HG02571 (cell line): ENCODE measurements at regions not wholly inside any gene's neighbourhood (a gene's known extent, or its start where the extent isn't known, plus 50 kb on each side); places are given as distances from the start of the nearest gene placed in this dataset.

Experiments
- ATAC-seq: cut with Tn5 transposase; IDR thresholded peaks from one replicate; pipeline ENCODE4 v1.9.1; 2021; ENCODE audit warnings: mild to moderate bottlenecking, moderate library complexity; ENCODE audit not compliant: unreplicated experiment

GRCh38 chr11:115848080-115848479, 343.9 kb upstream of the CADM1 start:
- ATAC-seq = no peak

DNA sequence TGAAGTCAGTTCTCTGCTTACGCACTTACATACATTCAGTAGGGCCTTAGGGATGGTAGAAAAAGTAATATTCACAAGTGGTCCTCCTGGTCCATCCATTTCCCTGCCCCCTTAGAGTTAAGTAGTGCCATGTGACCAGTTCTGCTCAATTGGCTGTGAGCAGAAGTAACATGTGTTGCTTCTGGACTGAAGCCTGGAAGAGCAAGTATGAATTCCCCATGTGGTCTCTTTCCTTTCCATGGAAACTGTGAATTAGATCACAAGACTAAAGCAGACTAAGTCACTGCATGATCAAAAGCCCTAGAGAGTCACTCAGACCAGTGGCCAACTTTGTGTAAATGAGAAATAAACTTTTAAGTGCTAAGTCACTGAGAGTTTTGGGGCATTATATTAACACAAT, 341.7 kb upstream of the CADM1 start:
- ATAC-seq = no peak

GRCh38 chr11:115843685-115844084, 339.5 kb upstream of the CADM1 start:
- ATAC-seq = no peak

GRCh38 chr11:115843111-115843510, 338.9 kb upstream of the CADM1 start:
- no peak for ATAC-seq

DNA sequence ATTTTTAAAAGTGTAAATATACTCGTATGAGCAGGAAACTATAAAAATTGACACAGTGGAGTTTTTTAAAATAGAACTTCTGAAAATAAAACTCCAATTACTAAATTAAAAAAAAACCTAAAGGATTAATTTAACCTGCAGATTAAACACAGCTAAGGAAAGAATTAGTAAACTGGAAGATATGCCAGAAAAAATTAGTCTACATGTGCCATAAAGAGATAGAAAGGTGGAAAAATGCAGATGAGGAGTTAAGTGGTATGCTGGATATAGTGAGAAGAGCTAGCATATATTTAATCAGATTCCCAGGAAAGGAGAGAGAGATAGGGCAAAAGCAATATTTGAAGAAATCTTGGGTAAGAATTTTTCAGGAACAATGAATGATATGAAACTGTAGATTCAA, 315.8 kb upstream of the CADM1 start:
- no peak for ATAC-seq

GRCh38 chr11:115819014-115819413, 314.8 kb upstream of the CADM1 start:
- ATAC-seq = no peak

- no peak for ATAC-seq
Measured at GRCh38 chr11:115817844-115818468, 313.7 kb upstream of the CADM1 start.

GRCh38 chr11:115808351-115808940, 304.2 kb upstream of the CADM1 start:
- no peak for ATAC-seq

DNA sequence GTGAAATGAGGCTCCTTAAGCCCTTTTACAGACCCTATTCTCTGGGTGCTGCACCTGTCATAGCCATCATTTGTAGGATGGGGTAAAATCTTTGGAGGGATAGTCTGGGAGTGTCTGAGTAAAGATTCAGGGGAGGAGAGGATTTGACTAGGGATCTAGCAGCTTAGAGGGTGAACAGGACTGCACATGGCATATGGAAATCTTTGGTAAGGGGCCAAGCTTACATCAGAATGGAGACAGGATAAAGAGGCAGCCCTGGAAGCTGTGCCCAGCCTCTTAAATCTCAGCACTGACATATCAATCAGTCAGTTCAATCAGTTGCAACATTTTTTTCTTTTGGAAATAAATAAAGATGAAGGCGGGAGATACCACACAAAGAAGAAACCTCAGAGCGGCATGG, 301.8 kb upstream of the CADM1 start:
- no peak for ATAC-seq

- no peak for ATAC-seq
Measured at GRCh38 chr11:115803073-115803740, 299.0 kb upstream of the CADM1 start.

DNA sequence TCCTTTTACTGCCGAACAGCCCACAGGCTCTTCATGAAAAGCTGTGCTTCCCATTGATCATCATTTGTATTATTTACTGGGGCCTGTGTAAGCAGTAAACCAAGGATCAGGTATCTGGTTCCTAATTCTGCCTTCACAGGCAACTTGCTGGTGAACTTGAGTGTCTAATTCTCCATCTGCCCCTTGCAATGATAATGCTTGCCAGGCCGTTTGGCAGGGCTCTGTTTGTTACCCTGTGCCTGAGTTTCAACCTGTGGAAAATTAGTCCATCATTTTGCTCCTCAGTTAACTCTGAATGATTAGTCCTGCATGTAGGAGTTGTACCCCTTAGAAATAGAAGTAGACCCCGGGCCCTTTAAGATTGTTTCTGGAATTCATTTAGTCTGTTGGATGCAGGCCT, 298.4 kb upstream of the CADM1 start:
- ATAC-seq = no peak

- no peak for ATAC-seq
Measured at GRCh38 chr11:115792903-115793302, 288.7 kb upstream of the CADM1 start.

DNA sequence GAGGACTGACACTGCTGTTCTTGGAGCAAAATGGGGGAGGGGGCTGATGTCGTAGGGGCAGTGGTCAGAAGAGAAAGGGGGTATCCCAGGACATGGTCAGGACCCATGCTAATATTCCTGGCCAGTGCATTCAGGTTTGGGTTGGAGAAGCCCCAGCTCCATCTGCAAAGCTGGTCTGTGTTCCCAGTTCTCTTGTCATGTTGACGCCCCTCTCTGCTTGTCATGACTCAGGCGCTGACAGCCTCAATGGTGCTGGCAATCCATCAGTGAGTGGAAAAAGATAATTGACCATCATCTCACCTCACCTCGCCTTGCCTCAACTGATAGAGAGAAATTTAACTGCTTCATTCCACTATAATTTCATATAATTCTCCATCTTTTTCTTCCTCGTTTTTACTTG, 283.1 kb upstream of the CADM1 start:
- ATAC-seq = no peak

DNA sequence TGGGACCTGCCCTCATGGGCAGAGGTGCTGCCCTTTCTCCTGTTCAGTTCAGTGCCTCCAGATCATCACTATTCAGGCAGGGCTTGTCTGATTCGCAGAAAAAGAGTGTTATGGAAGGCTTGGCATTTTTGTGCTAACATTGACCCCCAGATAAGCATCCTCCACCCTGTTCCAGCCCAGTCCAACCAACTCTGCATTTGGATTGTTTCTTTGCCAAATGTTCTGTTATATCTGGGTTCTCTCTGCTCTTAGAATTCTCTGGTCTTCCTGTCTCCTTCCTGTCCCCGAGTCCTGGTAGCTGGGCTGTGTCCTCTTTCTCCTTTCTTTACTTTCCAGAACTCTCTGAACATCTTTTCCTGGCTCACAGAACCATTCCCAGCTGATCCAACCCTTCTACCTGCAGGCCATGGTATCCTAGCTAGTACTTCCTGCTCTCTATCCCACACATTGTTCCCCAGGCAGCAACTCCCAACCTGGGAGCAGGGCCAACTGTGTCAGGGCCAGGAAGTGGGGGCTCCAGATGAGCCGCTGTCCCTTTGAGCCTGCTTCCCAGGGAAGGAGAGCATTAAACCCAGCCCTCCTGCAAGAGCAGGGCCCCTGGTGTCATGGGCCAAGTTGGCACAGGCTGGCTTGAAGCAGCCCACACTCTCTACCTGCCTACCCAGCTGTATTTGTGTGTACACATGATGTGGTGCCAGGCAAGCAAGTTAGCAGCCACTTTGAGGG, 280.7 kb upstream of the CADM1 start:
- no peak for ATAC-seq

DNA sequence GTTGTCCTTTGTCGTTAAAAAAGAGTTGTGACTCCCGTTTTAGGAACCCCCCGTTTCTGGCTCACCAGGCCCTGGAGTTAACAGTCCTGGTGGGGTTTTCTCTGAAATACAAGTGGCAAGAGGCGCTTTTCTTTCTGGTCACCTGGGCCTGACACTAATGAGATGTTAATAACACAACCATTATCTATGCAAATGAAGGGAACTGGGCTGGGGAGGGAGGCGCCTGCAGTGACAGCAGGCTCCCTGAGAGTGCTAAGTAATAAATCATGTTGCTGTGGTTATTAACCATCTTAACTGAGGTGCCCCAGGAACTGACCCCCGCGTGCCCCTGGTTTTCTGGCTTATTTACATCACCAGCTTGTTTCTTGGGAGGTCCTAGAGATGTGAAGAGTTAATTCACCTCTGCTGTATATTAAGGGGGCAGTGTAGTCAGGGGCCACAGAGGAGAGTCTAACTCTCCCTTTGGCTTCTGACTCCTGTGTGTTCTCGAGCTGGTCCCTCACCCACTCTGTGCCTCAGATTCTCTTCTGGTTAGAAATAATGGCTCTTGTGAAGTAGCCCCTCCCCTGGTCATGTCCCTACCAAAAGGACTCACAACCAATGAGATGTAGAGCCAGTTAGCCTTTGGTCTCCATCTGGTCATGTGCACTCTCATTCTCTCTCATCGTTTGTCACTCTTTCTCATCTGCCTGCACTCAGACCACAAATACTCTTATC, 276.6 kb upstream of the CADM1 start:
- no peak for ATAC-seq

- ATAC-seq = no peak
Measured at GRCh38 chr11:115778928-115779650, 274.9 kb upstream of the CADM1 start.

DNA sequence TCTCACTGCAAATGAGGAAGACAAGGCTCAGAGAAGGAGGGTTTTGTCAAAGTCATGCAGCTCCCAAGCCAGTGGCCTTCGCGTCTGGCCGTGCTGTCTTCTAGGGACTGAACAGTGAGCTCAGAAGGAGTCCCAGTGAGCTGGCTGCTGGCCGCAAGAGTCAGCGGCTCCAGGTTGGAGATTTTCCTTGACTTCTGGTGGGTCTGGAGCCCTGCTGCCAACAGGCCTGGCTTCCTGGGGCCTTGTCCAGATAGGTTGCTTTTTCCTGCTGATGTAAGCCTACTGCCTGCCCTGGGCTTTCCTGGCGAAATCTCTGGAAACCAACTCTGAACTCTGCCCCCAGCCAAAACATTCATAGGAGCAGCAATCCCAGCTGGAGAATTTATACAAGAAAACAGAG, 272.7 kb upstream of the CADM1 start:
- no peak for ATAC-seq

- ATAC-seq = no peak
Measured at GRCh38 chr11:115775846-115776245, 271.6 kb upstream of the CADM1 start.

- no peak for ATAC-seq
Measured at GRCh38 chr11:115774756-115775155, 270.5 kb upstream of the CADM1 start.

DNA sequence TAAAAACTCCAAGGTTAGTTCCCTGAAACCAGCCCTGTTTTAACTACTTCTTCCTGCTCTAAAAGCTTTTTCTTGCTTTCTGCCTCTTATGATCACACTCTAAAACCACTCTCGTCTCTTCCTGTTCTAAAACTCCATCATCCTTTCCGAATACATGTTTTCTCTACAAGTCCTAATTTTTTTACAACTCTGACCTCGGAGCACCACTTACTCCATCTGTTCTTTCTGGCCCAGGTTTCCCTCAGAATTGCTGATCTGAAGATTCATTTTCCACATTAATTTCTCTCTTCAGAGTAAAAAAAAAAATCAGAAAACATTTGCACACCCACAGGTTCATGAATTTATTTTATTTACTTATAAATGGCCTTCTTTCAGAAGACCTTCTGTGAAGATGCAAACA, 265.7 kb upstream of the CADM1 start:
- ATAC-seq = no peak

- ATAC-seq = no peak
Measured at GRCh38 chr11:115767883-115768282, 263.7 kb upstream of the CADM1 start.
